Testis (tissue), 2 donors: ENCODE measurements at regions not wholly inside any gene's neighbourhood (a gene's known extent, or its start where the extent isn't known, plus 50 kb on each side); places are given as distances from the start of the nearest gene placed in this dataset.

Experiments used
- CTCF ChIP-seq, 3 experiments: fragments of 450-650 bp in 2 of 3; fragments of 200-600 bp in 1 of 3; sonication (generic) in 1 of 3; IDR thresholded peaks; one replicate each; pipeline ENCODE4 v1.5.1; 2016 to 2019; ENCODE audit warnings: antibody characterized with exemption in 3 of 3, mild to moderate bottlenecking in 2 of 3, moderate library complexity in 1 of 3
- POLR2A ChIP-seq: fragments of 450-650 bp; IDR thresholded peaks from one replicate; pipeline ENCODE4 v1.6.1; 2017; ENCODE audit warnings: antibody characterized with exemption, mild to moderate bottlenecking, moderate library complexity

- no peak for TF ChIP-seq CTCF (IDR thresholded peaks at IDR 0.05)
- no peak for TF ChIP-seq POLR2A
These were observed 164.3 kb upstream of the MAMLD1 start for GRCh38 chrX:150198776-150199175.
